Fibroblast of pulmonary artery (primary cell): ENCODE measurements at regions not wholly inside any gene's neighbourhood (a gene's known extent, or its start where the extent isn't known, plus 50 kb on each side); places are given as distances from the start of the nearest gene placed in this dataset.
A peak's percentile ranks its signal among the peaks of the same experiment; 100 is the strongest.

Source experiments
- DNase-seq: peaks from one replicate; pipeline ENCODE4 v3.0.0-alpha.2; 2010; ENCODE audit warnings: low read depth
- H3K4me3 ChIP-seq: replicated peaks from 2 replicates; pipeline ENCODE4 v1.5.1; 2011; ENCODE audit warnings: low read depth, mild to moderate bottlenecking, control low read depth, low read length, moderate library complexity
- TF ChIP-seq, protein P1 (sequence below): IDR thresholded peaks from 2 replicates; pipeline ENCODE4 v1.5.1; 2011; ENCODE audit warnings: mild to moderate bottlenecking, control low read depth, low read length, inconsistent platforms; ENCODE audit errors: missing control alignments

DNA sequence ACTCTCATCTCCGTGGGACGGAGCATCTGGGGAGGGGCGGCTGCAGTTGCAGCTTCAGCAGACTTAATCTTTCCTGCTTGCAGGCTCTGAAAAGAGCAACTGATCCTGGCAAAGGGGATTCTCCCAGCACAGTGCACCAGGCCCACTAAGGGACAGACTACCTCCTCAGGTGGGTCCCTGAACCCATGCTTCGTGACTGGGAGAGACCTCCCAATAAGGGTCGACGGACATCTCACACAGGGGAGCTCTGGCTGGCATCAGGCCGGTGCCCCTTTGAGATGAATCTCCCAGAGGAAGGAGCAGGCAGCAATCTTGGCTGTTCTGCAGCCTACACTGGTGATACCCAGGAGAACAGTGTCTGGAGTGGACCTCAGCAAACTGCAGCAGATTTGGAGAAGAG is 303.3 kb upstream of the FGF16 start:
- H3K4me3 ChIP-seq = no peak overlapping the region
- TF ChIP-seq, protein P1, sequence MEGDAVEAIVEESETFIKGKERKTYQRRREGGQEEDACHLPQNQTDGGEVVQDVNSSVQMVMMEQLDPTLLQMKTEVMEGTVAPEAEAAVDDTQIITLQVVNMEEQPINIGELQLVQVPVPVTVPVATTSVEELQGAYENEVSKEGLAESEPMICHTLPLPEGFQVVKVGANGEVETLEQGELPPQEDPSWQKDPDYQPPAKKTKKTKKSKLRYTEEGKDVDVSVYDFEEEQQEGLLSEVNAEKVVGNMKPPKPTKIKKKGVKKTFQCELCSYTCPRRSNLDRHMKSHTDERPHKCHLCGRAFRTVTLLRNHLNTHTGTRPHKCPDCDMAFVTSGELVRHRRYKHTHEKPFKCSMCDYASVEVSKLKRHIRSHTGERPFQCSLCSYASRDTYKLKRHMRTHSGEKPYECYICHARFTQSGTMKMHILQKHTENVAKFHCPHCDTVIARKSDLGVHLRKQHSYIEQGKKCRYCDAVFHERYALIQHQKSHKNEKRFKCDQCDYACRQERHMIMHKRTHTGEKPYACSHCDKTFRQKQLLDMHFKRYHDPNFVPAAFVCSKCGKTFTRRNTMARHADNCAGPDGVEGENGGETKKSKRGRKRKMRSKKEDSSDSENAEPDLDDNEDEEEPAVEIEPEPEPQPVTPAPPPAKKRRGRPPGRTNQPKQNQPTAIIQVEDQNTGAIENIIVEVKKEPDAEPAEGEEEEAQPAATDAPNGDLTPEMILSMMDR = no peak
- no peak for DNase-seq

DNA sequence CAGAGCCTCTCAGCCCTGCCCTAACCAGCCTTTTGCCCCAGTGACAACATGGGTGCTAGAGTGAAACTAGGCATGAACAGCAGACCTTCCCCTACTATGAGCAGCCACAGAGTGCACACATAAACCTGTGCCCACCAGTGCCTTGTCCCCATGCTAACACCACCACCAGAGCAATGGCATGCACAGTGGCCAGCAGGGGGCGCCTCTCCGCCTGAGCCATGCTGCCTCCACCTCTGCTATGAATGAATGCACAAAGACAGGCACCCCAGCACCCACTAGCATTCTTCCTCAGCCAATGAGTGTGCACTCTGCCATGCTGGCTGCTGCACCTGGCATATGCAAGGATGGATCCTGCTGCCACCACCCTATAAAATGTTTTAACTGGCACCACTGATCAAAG is 286.9 kb upstream of the FGF16 start:
- H3K4me3 ChIP-seq = no peak overlapping the region
- TF ChIP-seq, protein P1 = peak; percentile 12
- DNase-seq = peak; percentile 3

DNA sequence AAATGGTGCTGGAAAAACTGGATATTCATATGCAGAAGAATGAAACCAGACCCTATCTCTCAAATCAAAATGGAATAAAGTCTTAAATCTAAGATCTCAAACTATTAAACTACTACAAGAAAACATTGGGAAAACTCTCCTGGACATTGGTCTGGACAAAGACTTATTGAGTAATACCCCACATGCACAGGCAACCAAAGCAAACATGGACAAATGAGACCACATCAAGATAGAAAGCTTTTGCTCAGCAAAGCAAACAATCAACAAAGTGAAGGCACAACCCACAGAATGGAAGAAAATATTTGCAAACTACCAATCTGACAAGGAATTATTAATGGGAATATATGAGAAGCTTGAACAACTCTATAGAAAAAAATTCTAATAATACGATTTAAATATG is 284.4 kb upstream of the FGF16 start:
- DNase-seq = no peak
- TF ChIP-seq, protein P1 = no peak
- H3K4me3 ChIP-seq = no peak overlapping the region

DNA sequence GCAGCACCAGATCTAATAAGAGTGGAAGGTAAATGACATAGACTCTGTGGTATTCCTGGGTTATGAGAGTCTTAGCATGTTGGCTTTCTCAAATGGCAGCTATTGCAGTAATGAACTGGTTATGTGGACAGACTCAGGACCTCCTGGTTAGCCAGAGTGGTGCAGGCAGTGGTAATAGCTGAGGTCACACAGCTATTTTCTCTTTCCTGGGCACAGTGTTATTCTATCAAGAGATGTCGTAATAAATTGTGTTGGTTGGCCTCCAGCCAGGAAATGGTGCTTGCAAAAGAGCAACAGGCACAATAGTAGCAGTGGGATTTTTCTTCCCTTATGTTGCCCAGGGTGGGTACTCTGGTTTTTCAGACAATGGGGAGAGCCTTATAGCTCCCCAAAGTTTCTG is 279.2 kb upstream of the FGF16 start:
- H3K4me3 ChIP-seq = no peak overlapping the region
- DNase-seq = peak; percentile 50
- TF ChIP-seq, protein P1 = no peak

DNA sequence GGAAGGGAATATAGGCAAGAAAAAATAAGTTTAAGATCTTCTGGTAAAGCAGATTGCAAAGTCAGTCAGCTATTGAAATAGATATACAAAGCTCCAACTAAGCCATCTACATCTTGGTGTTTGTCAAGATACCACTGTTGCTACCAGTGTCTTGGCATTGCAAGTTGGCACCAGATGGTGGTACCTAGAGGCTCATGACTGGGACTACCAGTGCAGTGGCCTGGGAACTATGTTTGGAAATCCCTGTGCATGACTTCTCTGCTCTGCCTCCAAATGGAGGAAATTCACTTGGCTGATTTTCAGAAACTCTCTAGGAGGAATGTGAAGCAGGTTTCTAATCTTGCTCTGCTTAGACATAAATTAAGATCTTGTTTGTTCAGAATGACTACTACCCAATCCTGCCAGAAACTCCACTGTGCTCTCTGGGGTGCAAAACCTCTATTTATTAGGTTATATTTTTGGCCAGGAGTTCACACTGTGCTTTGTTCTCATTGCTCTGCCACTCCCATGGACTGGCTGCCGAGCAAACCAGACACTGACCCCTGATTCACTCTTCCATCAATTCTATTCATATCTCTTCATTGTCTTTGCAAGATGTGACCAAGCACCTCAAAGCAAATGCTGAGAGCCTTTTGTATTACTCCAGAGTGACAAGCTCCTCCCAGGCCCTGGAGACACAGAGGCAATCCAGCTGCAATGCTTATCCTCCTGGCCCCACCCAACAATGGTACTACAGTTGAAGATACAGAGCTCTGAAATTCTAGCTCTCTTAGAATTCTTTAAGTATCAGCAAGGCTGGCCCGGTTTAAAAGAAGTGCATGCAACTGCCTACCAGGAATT is 272.3 kb upstream of the FGF16 start:
- TF ChIP-seq, protein P1 = no peak
- no peak overlapping the region for H3K4me3 ChIP-seq
- peak; percentile 11 for DNase-seq

DNA sequence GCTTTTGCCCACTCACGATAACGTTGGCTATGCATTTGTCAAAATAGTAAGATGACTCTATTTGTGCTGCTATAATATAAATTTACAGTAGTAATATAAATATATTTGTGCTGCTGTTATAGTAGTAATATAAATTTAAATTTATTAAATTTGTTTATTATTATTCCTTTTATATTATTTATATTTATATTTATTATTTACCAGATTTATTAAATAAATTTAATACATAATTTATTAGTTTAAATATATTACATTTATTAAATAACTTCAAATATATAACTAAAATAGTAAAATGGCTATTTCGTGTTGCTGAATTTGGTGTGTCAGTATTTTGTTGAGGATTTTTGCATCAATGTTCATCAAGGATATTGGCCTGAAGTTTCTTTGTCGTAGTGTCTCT is 246.5 kb upstream of the FGF16 start:
- TF ChIP-seq, protein P1 = no peak
- no peak overlapping the region for H3K4me3 ChIP-seq
- DNase-seq = no peak

DNA sequence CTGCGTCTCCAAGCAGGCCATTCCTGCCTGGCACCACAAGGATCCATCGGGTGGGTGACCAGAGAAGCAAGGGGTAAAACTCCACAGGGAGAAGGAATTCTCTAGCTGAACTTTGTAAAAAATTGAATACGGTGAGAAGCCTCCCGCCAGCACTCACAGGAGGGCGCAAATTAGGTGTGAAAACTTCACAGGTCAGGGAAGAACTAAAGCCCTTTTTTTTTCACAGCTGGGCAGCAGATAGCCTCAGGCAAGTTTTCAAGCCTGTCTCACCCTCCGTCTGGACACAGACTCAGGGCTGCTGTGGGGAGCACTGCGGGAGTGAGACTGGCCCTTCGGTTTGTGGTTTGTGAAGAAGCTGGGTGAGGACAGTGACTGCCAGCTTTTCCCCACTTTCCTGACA is 224.1 kb upstream of the FGF16 start:
- TF ChIP-seq, protein P1 = no peak
- DNase-seq = no peak
- H3K4me3 ChIP-seq = no peak overlapping the region
